H1 (cell line): ENCODE measurements at regions not wholly inside any gene's neighbourhood (a gene's known extent, or its start where the extent isn't known, plus 50 kb on each side); places are given as distances from the start of the nearest gene placed in this dataset.

Experiments
- CTCF ChIA-PET: fragments of 300-600 bp; sonication (Branson Sonifier 250); formaldehyde crosslinking; loops from one replicate; lab custom pipeline; 2021; ENCODE audit not compliant: partially characterized antibody; lab: Charles Lee
- POLR2A ChIA-PET: fragments of 300-600 bp; sonication (Branson Sonifier 250); formaldehyde crosslinking; loops from one replicate; lab custom pipeline; 2021; ENCODE audit warnings: inconsistent platforms; ENCODE audit not compliant: partially characterized antibody; lab: Charles Lee
- DNase-seq, 2 experiments: peaks; one replicate each; pipeline versions ENCODE4 v3.0.0 to v3.0.0-alpha.2; 2010 to 2022; ENCODE audit warnings: low spot score in 2 of 2, low read depth in 1 of 2, mixed read lengths in 1 of 2
- FAIRE-seq: peaks from 2 replicates; lab custom pipeline; 2011; peaks lifted over from hg19 to GRCh38; lab: Jason Lieb, UNC
- H2AFZ ChIP-seq: 2 replicates; pipeline ENCODE4 v1.8.1; 2012; ENCODE audit warnings: low read length, inconsistent platforms
- H2AK5ac ChIP-seq: 2 replicates; pipeline ENCODE4 v1.6.1; 2013; ENCODE audit warnings: low read depth, low read length
- H2BK120ac ChIP-seq: replicated peaks from 2 replicates; pipeline ENCODE3; 2013; ENCODE audit warnings: low read depth, low read length, inconsistent platforms
- H2BK12ac ChIP-seq: 2 replicates; pipeline ENCODE4 v1.6.1; 2013; ENCODE audit warnings: low read depth, low read length
- H2BK15ac ChIP-seq: 2 replicates; pipeline ENCODE4 v1.6.1; 2013; ENCODE audit warnings: low read length
- H2BK20ac ChIP-seq: 2 replicates; pipeline ENCODE4 v1.6.1; 2013; ENCODE audit warnings: low read length
- H2BK5ac ChIP-seq: 2 replicates; pipeline ENCODE4 v1.6.1; 2013; ENCODE audit warnings: low read depth, low read length
- H3K14ac ChIP-seq: 2 replicates; pipeline ENCODE4 v1.6.1; 2013; ENCODE audit warnings: inconsistent platforms; ENCODE audit not compliant: insufficient read length
- H3K18ac ChIP-seq: 2 replicates; pipeline ENCODE4 v1.6.1; 2013; ENCODE audit warnings: low read length; ENCODE audit errors: extremely low read depth
- H3K23ac ChIP-seq: 2 replicates; pipeline ENCODE4 v1.6.1; 2013; ENCODE audit warnings: inconsistent platforms; ENCODE audit not compliant: insufficient read length
- H3K23me2 ChIP-seq: 2 replicates; pipeline ENCODE4 v1.6.1; 2013; ENCODE audit warnings: low read depth, low read length
- H3K27ac ChIP-seq: 2 replicates; pipeline ENCODE4 v1.6.1; 2011; ENCODE audit warnings: low read depth, low read length, inconsistent platforms
- H3K27me3 ChIP-seq, 4 experiments: replicated peaks in 1 of 4; 1 replicate in 1 of 4; 2 replicates in 3 of 4; pipeline versions ENCODE4 v1.6.1 to v1.8.1; 2011 to 2013; ENCODE audit warnings: low read length in 3 of 4, mild to moderate bottlenecking in 3 of 4, inconsistent platforms in 2 of 4, mixed read lengths in 2 of 4, moderate library complexity in 1 of 4; ENCODE audit not compliant: control insufficient read depth in 3 of 4, insufficient read depth in 3 of 4; ENCODE audit errors: extremely low read depth in 1 of 4
- H3K36me3 ChIP-seq, 4 experiments: 2 replicates each; pipeline versions ENCODE4 v1.6.1 to v1.8.1; 2011 to 2013; ENCODE audit warnings: mild to moderate bottlenecking in 4 of 4, low read length in 3 of 4, moderate library complexity in 2 of 4, control low read depth in 1 of 4, inconsistent platforms in 1 of 4; ENCODE audit not compliant: insufficient read depth in 4 of 4, control insufficient read depth in 2 of 4
- H3K4ac ChIP-seq: replicated peaks from 2 replicates; pipeline ENCODE3; 2013; ENCODE audit warnings: low read length, low read depth, mixed read lengths, inconsistent platforms; ENCODE audit not compliant: insufficient read length
- H3K4me1 ChIP-seq, 4 experiments: replicated peaks in 1 of 4; 1 replicate in 1 of 4; 2 replicates in 3 of 4; pipeline versions ENCODE4 v1.6.1 to v1.8.1; 2011 to 2013; ENCODE audit warnings: low read length in 3 of 4, inconsistent platforms in 2 of 4, mixed read lengths in 1 of 4; ENCODE audit not compliant: insufficient read depth in 4 of 4, control insufficient read depth in 3 of 4
- H3K4me2 ChIP-seq, 2 experiments: 2 replicates each; pipeline versions ENCODE4 v1.6.1 to v1.8.1; 2011 to 2013; ENCODE audit warnings: low read depth in 2 of 2, low read length in 2 of 2, control low read depth in 1 of 2, inconsistent platforms in 1 of 2, mild to moderate bottlenecking in 1 of 2; ENCODE audit not compliant: insufficient read depth in 1 of 2
- H3K4me3 ChIP-seq, 4 experiments: fragments of 200-600, 300-600 bp in 1 of 4; sonication (generic), shearing (Covaris generic), sonication (Bioruptor Twin) in 1 of 4; 2 replicates each; pipeline versions ENCODE4 v1.5.1 to v1.8.1; 2011 to 2016; ENCODE audit warnings: low read length in 4 of 4, low read depth in 3 of 4, control low read depth in 2 of 4, inconsistent platforms in 2 of 4, mild to moderate bottlenecking in 2 of 4, mixed read lengths in 1 of 4, moderate library complexity in 1 of 4; ENCODE audit not compliant: insufficient read depth in 2 of 4; ENCODE audit errors: extremely low read depth in 1 of 4
- H3K56ac ChIP-seq: replicated peaks from 2 replicates; pipeline ENCODE3; 2013; ENCODE audit warnings: low read depth, mild to moderate bottlenecking, mixed read lengths, low read length, inconsistent platforms; ENCODE audit not compliant: insufficient read length
- H3K79me1 ChIP-seq: 2 replicates; pipeline ENCODE4 v1.6.1; 2013; ENCODE audit warnings: low read depth, low read length, control low read depth
- H3K79me2 ChIP-seq, 2 experiments: 2 replicates each; pipeline versions ENCODE4 v1.6.1 to v1.8.1; 2012 to 2013; ENCODE audit warnings: low read length in 2 of 2, mild to moderate bottlenecking in 2 of 2, inconsistent platforms in 1 of 2; ENCODE audit not compliant: insufficient read depth in 2 of 2, control insufficient read depth in 1 of 2
- H3K9ac ChIP-seq, 4 experiments: replicated peaks in 1 of 4; 1 replicate in 1 of 4; 2 replicates in 3 of 4; pipeline versions ENCODE4 v1.6.1 to v1.8.1; 2011 to 2013; ENCODE audit warnings: low read depth in 3 of 4, low read length in 3 of 4, control low read depth in 2 of 4, mild to moderate bottlenecking in 2 of 4, moderate library complexity in 2 of 4, inconsistent platforms in 1 of 4; ENCODE audit errors: extremely low read depth in 1 of 4
- H3K9me3 ChIP-seq, 2 experiments: 2 replicates each; pipeline versions ENCODE4 v1.6.1 to v1.8.1; 2012 to 2013; ENCODE audit warnings: mild to moderate bottlenecking in 2 of 2, moderate library complexity in 2 of 2, control low read depth in 1 of 2, inconsistent platforms in 1 of 2, low read depth in 1 of 2, low read length in 1 of 2, mixed read lengths in 1 of 2; ENCODE audit not compliant: insufficient read depth in 2 of 2
- H4K20me1 ChIP-seq, 2 experiments: replicated peaks in 1 of 2; 2 replicates each; pipeline versions ENCODE3 to v1.8.1; 2011 to 2013; ENCODE audit warnings: inconsistent platforms in 2 of 2, low read length in 2 of 2, mild to moderate bottlenecking in 1 of 2; ENCODE audit not compliant: insufficient read depth in 2 of 2, control insufficient read depth in 1 of 2
- H4K5ac ChIP-seq: 2 replicates; pipeline ENCODE4 v1.6.1; 2013; ENCODE audit warnings: low read length, low read depth, mixed read lengths, inconsistent platforms; ENCODE audit not compliant: insufficient read length
- H4K8ac ChIP-seq: 2 replicates; pipeline ENCODE4 v1.8.0; 2013; ENCODE audit warnings: mild to moderate bottlenecking, moderate library complexity, low read length, inconsistent platforms; ENCODE audit not compliant: insufficient read depth; ENCODE audit errors: extremely low read depth
- H4K91ac ChIP-seq: replicated peaks from 2 replicates; pipeline ENCODE3; 2013; ENCODE audit warnings: low read length, mixed read lengths, inconsistent platforms; ENCODE audit not compliant: insufficient read length
- CBX5 ChIP-seq: fragments of 300-800, 300-1000 bp; sonication (generic); IDR thresholded peaks from 2 replicates; pipeline ENCODE4 v1.7.1; 2016; ENCODE audit warnings: antibody characterized with exemption, low read length, low read depth
- CHD2 ChIP-seq: IDR thresholded peaks from 2 replicates; pipeline ENCODE4 v1.6.1; 2012; ENCODE audit warnings: low read length, improper control_type of control experiment
- EGR1 ChIP-seq: IDR thresholded peaks from 2 replicates; pipeline ENCODE4 v1.6.1; 2011; ENCODE audit warnings: low read depth, low read length, borderline replicate concordance
- POU5F1 ChIP-seq: IDR thresholded peaks from 2 replicates; pipeline ENCODE4 v1.6.1; 2011; ENCODE audit warnings: low read depth, mild to moderate bottlenecking, low read length, moderate library complexity
- RNF2 ChIP-seq: fragments of 200-900, 300-1000 bp; sonication (generic); IDR thresholded peaks from 2 replicates; pipeline ENCODE4 v1.7.1; 2016; ENCODE audit warnings: borderline replicate concordance, low read depth, mild to moderate bottlenecking, antibody characterized with exemption, low read length; ENCODE audit not compliant: poor library complexity, severe bottlenecking; ENCODE audit errors: missing control alignments
- SUZ12 ChIP-seq: fragments of 200-600 bp; sonication (generic); IDR thresholded peaks from 2 replicates; pipeline ENCODE4 v1.6.1; 2012; ENCODE audit warnings: mild to moderate bottlenecking, inconsistent platforms, low read length, moderate library complexity, mixed read lengths
- TBP ChIP-seq: IDR thresholded peaks from 2 replicates; pipeline ENCODE4 v1.6.1; 2011; ENCODE audit warnings: low read depth, low read length, improper control_type of control experiment
- YY1 ChIP-seq: IDR thresholded peaks from 2 replicates; pipeline ENCODE4 v1.6.1; 2011; ENCODE audit warnings: low read depth, mild to moderate bottlenecking, low read length
- WGBS, 2 experiments: shearing (Covaris generic) in 1 of 2; methylation state at CpG; one replicate each; pipeline versions ENCODE4 v1.1.6 to v1.1.7; 2013 to 2015; ENCODE audit warnings: low lambda C conversion rate in 2 of 2, mixed read lengths in 2 of 2, inconsistent platforms in 1 of 2, low coverage in 1 of 2, missing lambda C conversion rate in 1 of 2; ENCODE audit not compliant: insufficient replicate concordance in 2 of 2, insufficient coverage in 1 of 2, insufficient read length in 1 of 2; ENCODE audit errors: extremely low coverage in 1 of 2, missing lambda C conversion rate in 1 of 2; 5-methylcytosine and 5-hydroxymethylcytosine counted together
- TF ChIP-seq, protein P1 (sequence below): IDR thresholded peaks from 2 replicates; pipeline ENCODE4 v1.6.1; 2011; ENCODE audit warnings: low read length, improper control_type of control experiment

DNA sequence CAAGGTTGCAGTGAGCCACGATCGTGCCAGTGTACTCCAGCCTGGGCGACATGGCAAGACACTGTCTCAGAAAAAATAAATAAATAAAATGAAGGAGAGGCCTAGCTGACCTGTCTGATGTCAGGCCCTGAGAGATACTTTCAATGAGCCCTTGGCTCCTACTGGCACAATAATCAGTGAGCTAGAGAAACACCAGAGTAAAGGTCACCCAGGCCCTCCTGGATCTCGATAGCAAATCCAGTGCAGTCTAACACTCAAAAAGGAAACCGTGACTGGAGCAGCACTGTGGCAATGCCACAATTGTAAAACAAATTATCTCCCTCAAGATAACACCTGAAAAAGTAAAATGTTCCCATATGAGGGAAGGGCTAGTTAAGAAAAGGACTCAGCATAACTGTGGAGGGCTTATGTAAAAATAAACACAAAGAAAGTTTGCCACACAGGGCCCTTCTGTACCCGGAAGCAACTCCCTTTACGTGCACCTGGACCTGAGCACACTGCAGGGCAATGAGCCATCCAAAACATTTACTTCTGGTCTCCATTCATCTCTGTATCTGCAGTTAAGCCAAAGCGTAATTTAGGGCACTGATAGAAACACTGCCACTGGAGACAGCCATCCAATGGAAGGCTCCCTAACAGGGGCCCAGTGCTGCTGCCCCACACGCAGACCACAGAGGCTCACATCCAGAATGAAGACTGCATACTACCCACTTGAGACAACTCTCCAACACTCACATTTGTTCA is 293.1 kb upstream of the HSFY2 start:
- Histone ChIP-seq H4K8ac (no peak overlapping the region), H4K5ac (no peak overlapping the region), H3K23ac (no peak overlapping the region), H3K79me1 (0 out of 2 replicates have a peak, but pooled peaks cover 2% of the 10 kb centered on the region), H4K91ac (no peak overlapping the region), H2BK12ac (no peak overlapping the region), H3K4me2 (no peak overlapping the region), H3K36me3 (no peaks in the 10 kb centered on the region; a peak in 1 of 8 replicates), H3K27ac (no peak overlapping the region), H2BK20ac (no peak overlapping the region), H2BK120ac (no peak overlapping the region), H3K27me3 (no peaks in the 10 kb centered on the region)
- DNase-seq, result no peak
- POLR2A ChIA-PET, result interaction anchor here (1.4 kb wide), 1 partner anchor 10 kb away, joined by 5 read pairs; no protein-coding TSS in a partner anchor
- TF ChIP-seq CHD2 (no peak), TBP (no peak), POU5F1 (no peak), SUZ12 (no peak), RNF2 (no peak), EGR1 (no peak), YY1 (no peak), CBX5 (no peak)
- TF ChIP-seq, protein P1, sequence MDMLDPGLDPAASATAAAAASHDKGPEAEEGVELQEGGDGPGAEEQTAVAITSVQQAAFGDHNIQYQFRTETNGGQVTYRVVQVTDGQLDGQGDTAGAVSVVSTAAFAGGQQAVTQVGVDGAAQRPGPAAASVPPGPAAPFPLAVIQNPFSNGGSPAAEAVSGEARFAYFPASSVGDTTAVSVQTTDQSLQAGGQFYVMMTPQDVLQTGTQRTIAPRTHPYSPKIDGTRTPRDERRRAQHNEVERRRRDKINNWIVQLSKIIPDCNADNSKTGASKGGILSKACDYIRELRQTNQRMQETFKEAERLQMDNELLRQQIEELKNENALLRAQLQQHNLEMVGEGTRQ, result no peak
- TF ChIP-seq, all 59 proteins: peak for 0
- Histone ChIP-seq H2BK15ac (no peak overlapping the region), H3K18ac (no peak overlapping the region), H2BK5ac (no peak overlapping the region), H3K4me3 (no peak overlapping the region), H3K14ac (no peak overlapping the region), H3K9me3 (no peaks in the 10 kb centered on the region), H3K79me2 (peaks cover 0 to 50% of the 10 kb centered on the region in 2 experiments; a peak in 3 of 4 replicates), H3K4ac (no peak overlapping the region), H4K20me1 (no peaks in the 10 kb centered on the region), H2AFZ (no peak overlapping the region), H3K9ac (no peak overlapping the region), H3K56ac (no peak overlapping the region), H2AK5ac (no peak overlapping the region), H3K23me2 (no peaks in the 10 kb centered on the region), H3K4me1 (no peaks in the 10 kb centered on the region)
- CTCF ChIA-PET, result no interaction called here
- FAIRE-seq, result no peak
- WGBS, 2 experiments, result 85% methylated on average over 9 of the region's 9 CpGs; no CpG with 5 or more reads in 1 of the 2 experiments
